VCaP (cell line): ENCODE measurements at regions not wholly inside any gene's neighbourhood (a gene's known extent, or its start where the extent isn't known, plus 50 kb on each side); places are given as distances from the start of the nearest gene placed in this dataset.

Experiments
- H3K27ac ChIP-seq: fragments of 450-650 bp; 2 replicates; pipeline ENCODE4 v1.5.1; 2017
- TF ChIP-seq, protein P1 (sequence below): fragments of 450-650 bp; conservative IDR thresholded peaks from 2 replicates; pipeline ENCODE4 v1.5.1; 2017; ENCODE audit warnings: mild to moderate bottlenecking, moderate library complexity

DNA sequence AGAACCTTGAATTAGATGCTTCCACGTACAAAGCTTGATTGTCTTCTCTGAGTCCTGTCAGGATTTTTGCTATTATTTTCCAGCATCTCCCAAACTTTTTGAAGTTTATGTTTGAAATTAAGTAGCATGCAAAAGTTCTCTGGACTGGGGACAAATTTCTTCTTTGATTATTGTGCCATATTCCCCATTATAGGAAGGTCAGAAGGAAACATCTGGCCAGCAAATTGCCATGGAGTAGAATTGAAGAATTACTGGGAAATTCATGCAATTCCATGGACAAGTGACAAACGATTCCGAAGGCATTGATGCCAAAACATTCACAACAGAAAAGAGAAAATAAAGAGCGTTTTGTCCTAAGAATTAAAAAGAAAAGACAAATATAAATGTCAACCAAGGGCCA is 737.2 kb downstream of the CDH11 start:
- H3K27ac ChIP-seq: no peak overlapping the region
- TF ChIP-seq, protein P1, sequence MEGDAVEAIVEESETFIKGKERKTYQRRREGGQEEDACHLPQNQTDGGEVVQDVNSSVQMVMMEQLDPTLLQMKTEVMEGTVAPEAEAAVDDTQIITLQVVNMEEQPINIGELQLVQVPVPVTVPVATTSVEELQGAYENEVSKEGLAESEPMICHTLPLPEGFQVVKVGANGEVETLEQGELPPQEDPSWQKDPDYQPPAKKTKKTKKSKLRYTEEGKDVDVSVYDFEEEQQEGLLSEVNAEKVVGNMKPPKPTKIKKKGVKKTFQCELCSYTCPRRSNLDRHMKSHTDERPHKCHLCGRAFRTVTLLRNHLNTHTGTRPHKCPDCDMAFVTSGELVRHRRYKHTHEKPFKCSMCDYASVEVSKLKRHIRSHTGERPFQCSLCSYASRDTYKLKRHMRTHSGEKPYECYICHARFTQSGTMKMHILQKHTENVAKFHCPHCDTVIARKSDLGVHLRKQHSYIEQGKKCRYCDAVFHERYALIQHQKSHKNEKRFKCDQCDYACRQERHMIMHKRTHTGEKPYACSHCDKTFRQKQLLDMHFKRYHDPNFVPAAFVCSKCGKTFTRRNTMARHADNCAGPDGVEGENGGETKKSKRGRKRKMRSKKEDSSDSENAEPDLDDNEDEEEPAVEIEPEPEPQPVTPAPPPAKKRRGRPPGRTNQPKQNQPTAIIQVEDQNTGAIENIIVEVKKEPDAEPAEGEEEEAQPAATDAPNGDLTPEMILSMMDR: no peak

DNA sequence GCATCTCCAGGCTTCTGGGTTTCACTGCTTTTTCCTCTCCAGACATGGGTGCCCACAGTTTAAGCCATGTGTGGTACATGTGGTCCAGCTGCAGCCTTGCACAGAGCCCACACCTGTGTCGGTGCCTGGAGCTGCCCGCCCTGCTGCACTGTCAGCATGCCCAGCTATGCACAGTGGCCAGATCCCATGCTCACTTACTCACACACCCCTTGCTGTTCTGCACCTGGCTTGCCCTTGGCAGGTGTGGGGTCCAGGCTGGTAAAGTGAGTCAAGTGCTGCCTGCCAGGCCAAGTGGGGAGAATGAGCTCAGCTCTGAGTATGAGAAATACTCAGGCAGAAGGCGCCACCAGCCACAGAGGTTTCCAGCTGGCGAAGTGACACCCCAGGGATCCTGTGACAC is 739.9 kb downstream of the CDH11 start:
- H3K27ac ChIP-seq: no peak overlapping the region
- TF ChIP-seq, protein P1: no peak

DNA sequence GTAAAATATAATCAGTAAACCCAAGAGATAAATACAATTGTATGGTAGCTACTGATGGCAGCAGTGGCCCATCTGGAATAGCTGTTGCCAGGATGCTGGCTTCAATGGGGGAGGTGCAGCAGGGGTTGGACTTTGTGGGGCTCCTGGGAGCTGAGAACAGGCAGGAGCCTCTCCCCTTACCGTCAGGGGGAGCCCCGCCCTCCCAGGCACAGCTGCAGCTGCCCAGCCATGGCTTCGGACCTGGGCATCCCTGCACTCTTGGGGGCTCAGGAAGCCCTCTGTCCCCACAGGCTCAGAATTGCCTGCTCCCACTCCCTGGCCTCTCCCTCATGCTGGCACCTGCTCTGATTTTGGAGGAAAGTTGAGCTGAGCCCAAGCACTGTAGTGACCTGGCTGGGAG is 741.1 kb downstream of the CDH11 start:
- TF ChIP-seq, protein P1: no peak
- H3K27ac ChIP-seq: no peak overlapping the region

DNA sequence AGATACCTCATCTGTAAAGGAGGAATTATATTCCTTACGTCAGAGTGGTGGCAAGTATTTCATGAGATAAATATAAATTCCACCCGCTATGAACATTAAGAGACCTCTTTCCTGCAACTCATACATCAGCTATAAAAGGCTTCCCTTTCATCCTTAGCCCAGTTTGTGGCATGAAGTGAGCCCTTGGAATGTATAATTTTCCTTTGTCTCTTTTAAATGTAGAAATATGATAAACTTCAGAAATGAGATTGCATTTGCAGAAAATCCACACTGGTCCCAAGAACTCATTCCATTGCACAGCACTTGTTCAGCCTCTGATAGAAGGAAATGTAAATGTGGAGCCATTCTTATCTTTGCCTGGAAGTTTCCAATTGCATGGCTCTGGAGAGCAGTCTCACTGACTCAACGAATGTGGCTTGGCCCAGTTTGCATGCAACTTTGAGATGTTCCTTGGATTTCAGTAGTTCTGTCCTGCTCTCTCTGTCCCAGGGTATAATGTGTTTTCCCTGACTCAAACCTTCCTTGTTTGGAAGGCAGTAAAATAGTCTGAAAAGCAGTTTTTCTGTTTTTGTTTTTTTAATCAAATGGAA is 746.4 kb downstream of the CDH11 start:
- H3K27ac ChIP-seq: no peak overlapping the region
- TF ChIP-seq, protein P1: no peak

DNA sequence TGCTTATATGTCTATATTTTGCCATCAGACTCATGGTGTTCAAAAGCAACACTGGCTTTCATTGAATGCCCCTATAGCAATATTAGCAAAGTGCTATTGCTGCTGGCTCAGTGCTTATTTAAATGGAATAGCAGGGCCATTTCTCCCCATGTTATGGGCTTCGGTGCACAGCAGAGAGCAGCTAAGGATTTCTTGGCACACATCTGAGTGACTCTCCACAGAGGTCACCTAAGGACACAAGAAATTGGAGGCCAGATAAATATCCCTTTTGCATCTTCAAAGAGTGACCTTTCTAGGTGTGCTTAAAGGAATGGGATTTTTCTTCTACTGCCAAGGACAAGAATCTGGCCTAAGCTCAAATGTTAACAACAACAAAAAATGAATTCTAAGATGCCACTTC is 751.8 kb downstream of the CDH11 start:
- H3K27ac ChIP-seq: no peak overlapping the region
- TF ChIP-seq, protein P1: no peak

DNA sequence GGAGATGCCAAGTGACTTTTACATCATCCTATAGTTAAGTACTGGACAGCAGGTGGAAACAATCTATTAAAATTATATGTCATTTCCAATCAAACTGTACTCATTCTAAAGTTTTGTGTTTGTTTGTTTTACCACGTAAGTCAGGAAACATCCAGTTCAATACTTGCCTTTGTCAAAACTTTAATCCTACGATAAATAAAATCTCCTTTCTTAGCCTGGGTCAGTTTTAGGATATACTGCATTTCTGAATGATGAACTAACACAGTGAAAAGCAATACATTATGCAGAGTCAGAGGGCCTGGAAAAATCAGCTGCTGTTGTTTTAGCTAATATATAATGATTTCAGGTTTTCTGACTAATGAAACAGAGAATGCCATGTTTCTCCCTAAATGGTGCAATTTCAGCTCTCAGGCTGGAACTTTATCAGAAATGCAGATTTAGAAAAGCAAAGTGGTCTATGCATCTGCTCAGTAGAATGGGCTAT is 756.4 kb downstream of the CDH11 start:
- TF ChIP-seq, protein P1: no peak
- no peak overlapping the region for H3K27ac ChIP-seq

DNA sequence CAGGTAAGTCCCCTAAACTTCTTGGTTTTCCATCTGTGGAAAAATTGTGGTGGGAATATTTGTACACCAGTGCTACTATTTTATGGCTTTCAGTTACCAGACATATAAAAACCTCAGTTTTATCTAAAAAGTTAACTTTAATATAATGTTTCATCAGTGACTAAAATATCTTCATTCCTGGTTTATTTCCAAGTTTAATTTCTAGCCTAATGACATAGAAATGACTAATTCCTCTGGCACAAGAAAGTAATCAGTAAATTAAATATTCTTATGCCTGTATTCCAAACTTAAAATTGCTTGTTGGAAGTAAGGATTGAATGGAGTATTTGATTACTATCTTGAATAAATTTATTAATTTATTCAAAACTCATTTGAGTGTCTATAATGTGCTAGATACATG is 757.0 kb downstream of the CDH11 start:
- TF ChIP-seq, protein P1: no peak
- no peak overlapping the region for H3K27ac ChIP-seq
